MG63 (cell line): ENCODE measurements at regions not wholly inside any gene's neighbourhood (a gene's known extent, or its start where the extent isn't known, plus 50 kb on each side); places are given as distances from the start of the nearest gene placed in this dataset.

Source experiments
- DNase-seq: peaks from one replicate; pipeline ENCODE4 v3.0.0-alpha.2; 2020
- H3K27me3 ChIP-seq: fragments of 250-450 bp; sonication (Bioruptor Pico); 2 replicates; pipeline ENCODE4 v1.5.1; 2020; ENCODE audit warnings: mild to moderate bottlenecking, moderate library complexity
- H3K36me3 ChIP-seq: fragments of 250-450 bp; sonication (Bioruptor Pico); 2 replicates; pipeline ENCODE4 v1.5.1; 2020; ENCODE audit warnings: mild to moderate bottlenecking, moderate library complexity
- H3K4me3 ChIP-seq: fragments of 250-450 bp; sonication (Bioruptor Pico); 2 replicates; pipeline ENCODE4 v1.5.1; 2020; ENCODE audit warnings: mild to moderate bottlenecking, moderate library complexity
- H3K9me3 ChIP-seq: fragments of 250-450 bp; sonication (Bioruptor Pico); 2 replicates; pipeline ENCODE4 v1.5.1; 2020; ENCODE audit warnings: mild to moderate bottlenecking, moderate library complexity

GRCh38 chr2:122210898-122211856 is 455.7 kb downstream of the TSN start:
- no peak for DNase-seq
- no peak overlapping the region for H3K4me3 ChIP-seq
- H3K36me3 ChIP-seq, result no peaks in the 10 kb centered on the region
- H3K27me3 ChIP-seq, result no peaks in the 10 kb centered on the region
- no peaks in the 10 kb centered on the region for H3K9me3 ChIP-seq

- Histone ChIP-seq H3K4me3 (no peak overlapping the region), H3K27me3 (no peaks in the 10 kb centered on the region), H3K36me3 (no peaks in the 10 kb centered on the region), H3K9me3 (no peaks in the 10 kb centered on the region)
- no peak for DNase-seq
Measured at GRCh38 chr2:122213312-122213711, 457.9 kb downstream of the TSN start.

- Histone ChIP-seq H3K27me3 (no peaks in the 10 kb centered on the region), H3K36me3 (no peaks in the 10 kb centered on the region), H3K4me3 (no peak overlapping the region), H3K9me3 (no peaks in the 10 kb centered on the region)
- no peak for DNase-seq
Measured at GRCh38 chr2:122216071-122216470, 460.6 kb downstream of the TSN start.

- H3K27me3 ChIP-seq, result no peaks in the 10 kb centered on the region
- H3K9me3 ChIP-seq, result no peaks in the 10 kb centered on the region
- H3K4me3 ChIP-seq, result no peak overlapping the region
- DNase-seq, result no peak
- H3K36me3 ChIP-seq, result no peaks in the 10 kb centered on the region
Measured at GRCh38 chr2:122216901-122217300, 461.4 kb downstream of the TSN start.

GRCh38 chr2:122218596-122218995 is 463.1 kb downstream of the TSN start:
- Histone ChIP-seq H3K4me3 (no peak overlapping the region), H3K36me3 (no peaks in the 10 kb centered on the region), H3K9me3 (no peaks in the 10 kb centered on the region), H3K27me3 (no peaks in the 10 kb centered on the region)
- DNase-seq, result no peak

- H3K36me3 ChIP-seq, result no peaks in the 10 kb centered on the region
- no peak for DNase-seq
- H3K27me3 ChIP-seq, result no peaks in the 10 kb centered on the region
- H3K4me3 ChIP-seq, result no peak overlapping the region
- H3K9me3 ChIP-seq, result no peaks in the 10 kb centered on the region
Measured at GRCh38 chr2:122219504-122219903, 464.1 kb downstream of the TSN start.

GRCh38 chr2:122221665-122222064 is 466.2 kb downstream of the TSN start:
- no peaks in the 10 kb centered on the region for H3K9me3 ChIP-seq
- no peaks in the 10 kb centered on the region for H3K27me3 ChIP-seq
- H3K36me3 ChIP-seq, result no peaks in the 10 kb centered on the region
- no peak for DNase-seq
- no peak overlapping the region for H3K4me3 ChIP-seq

GRCh38 chr2:122231296-122231695 is 475.8 kb downstream of the TSN start:
- no peaks in the 10 kb centered on the region for H3K36me3 ChIP-seq
- no peak overlapping the region for H3K4me3 ChIP-seq
- H3K27me3 ChIP-seq, result no peaks in the 10 kb centered on the region
- no peak for DNase-seq
- peaks cover 7% of the 10 kb centered on the region; the same call in 1 of the 2 replicates for H3K9me3 ChIP-seq

GRCh38 chr2:122233372-122233771 is 477.9 kb downstream of the TSN start:
- Histone ChIP-seq H3K4me3 (no peak overlapping the region), H3K27me3 (no peaks in the 10 kb centered on the region), H3K9me3 (peaks cover 8% of the 10 kb centered on the region; the same call in 1 of the 2 replicates), H3K36me3 (no peaks in the 10 kb centered on the region)
- DNase-seq, result no peak

- H3K4me3 ChIP-seq, result no peak overlapping the region
- peak; percentile 89 for DNase-seq
- no peaks in the 10 kb centered on the region for H3K27me3 ChIP-seq
- H3K9me3 ChIP-seq, result peaks cover 8% of the 10 kb centered on the region; the same call in 1 of the 2 replicates
- H3K36me3 ChIP-seq, result no peaks in the 10 kb centered on the region
Measured at GRCh38 chr2:122236152-122236874, 480.9 kb downstream of the TSN start.

- peaks cover 8% of the 10 kb centered on the region; the same call in 1 of the 2 replicates for H3K9me3 ChIP-seq
- no peaks in the 10 kb centered on the region for H3K36me3 ChIP-seq
- H3K27me3 ChIP-seq, result no peaks in the 10 kb centered on the region
Measured at GRCh38 chr2:122236925-122237324, 481.5 kb downstream of the TSN start.

GRCh38 chr2:122237450-122237849 is 482.0 kb downstream of the TSN start:
- Histone ChIP-seq H3K27me3 (no peaks in the 10 kb centered on the region), H3K9me3 (peaks cover 8% of the 10 kb centered on the region; the same call in 1 of the 2 replicates), H3K4me3 (no peak overlapping the region), H3K36me3 (no peaks in the 10 kb centered on the region)
- no peak for DNase-seq

More at GRCh38 chr2:122236925-122237324, 481.5 kb downstream of the TSN start:
- no peak for DNase-seq
- no peak overlapping the region for H3K4me3 ChIP-seq

GRCh38 chr2:122238006-122238559 is 482.6 kb downstream of the TSN start:
- Histone ChIP-seq H3K9me3 (peaks cover 8% of the 10 kb centered on the region; the same call in 1 of the 2 replicates), H3K36me3 (no peaks in the 10 kb centered on the region), H3K4me3 (no peak overlapping the region), H3K27me3 (no peaks in the 10 kb centered on the region)
- no peak for DNase-seq

- H3K9me3 ChIP-seq, result peaks cover 8% of the 10 kb centered on the region; the same call in 1 of the 2 replicates
- no peaks in the 10 kb centered on the region for H3K36me3 ChIP-seq
- DNase-seq, result peak; percentile 2
- no peak overlapping the region for H3K4me3 ChIP-seq
- H3K27me3 ChIP-seq, result no peaks in the 10 kb centered on the region
Measured at GRCh38 chr2:122239440-122239839, 484.0 kb downstream of the TSN start.

- DNase-seq, result no peak
- Histone ChIP-seq H3K4me3 (no peak overlapping the region), H3K36me3 (no peaks in the 10 kb centered on the region), H3K9me3 (no peaks in the 10 kb centered on the region), H3K27me3 (0 out of 2 replicates have a peak, but pooled peaks cover 3% of the 10 kb centered on the region)
Measured at GRCh38 chr2:122244598-122245229, 489.3 kb downstream of the TSN start.

GRCh38 chr2:122249673-122250072 is 494.2 kb downstream of the TSN start:
- no peaks in the 10 kb centered on the region for H3K36me3 ChIP-seq
- no peak for DNase-seq
- H3K27me3 ChIP-seq, result 0 out of 2 replicates have a peak, but pooled peaks cover 3% of the 10 kb centered on the region
- H3K9me3 ChIP-seq, result no peaks in the 10 kb centered on the region
- H3K4me3 ChIP-seq, result no peak overlapping the region
